Osteoblast (primary cell): ENCODE measurements at regions not wholly inside any gene's neighbourhood (a gene's known extent, or its start where the extent isn't known, plus 50 kb on each side); places are given as distances from the start of the nearest gene placed in this dataset.

Experiments
- DNase-seq: peaks from one replicate; pipeline ENCODE4 v3.0.0; 2011; ENCODE audit warnings: low spot score, mixed read lengths; ENCODE audit not compliant: insufficient read length; ENCODE audit errors: missing footprints
- H2AFZ ChIP-seq: 2 replicates; pipeline ENCODE4 v1.6.0; 2011; ENCODE audit warnings: mild to moderate bottlenecking, low read length
- H3K27ac ChIP-seq: 2 replicates; pipeline ENCODE4 v1.5.1; 2011; ENCODE audit warnings: mild to moderate bottlenecking, low read depth, low read length, moderate library complexity
- H3K27me3 ChIP-seq: 2 replicates; pipeline ENCODE4 v1.6.0; 2012; ENCODE audit warnings: mild to moderate bottlenecking, control low read depth, inconsistent platforms, low read length, moderate library complexity; ENCODE audit not compliant: insufficient read depth
- H3K36me3 ChIP-seq: 2 replicates; pipeline ENCODE4 v1.5.1; 2011; ENCODE audit warnings: mild to moderate bottlenecking, low read length, control low read depth, moderate library complexity; ENCODE audit not compliant: insufficient read depth
- H3K4me1 ChIP-seq: 2 replicates; pipeline ENCODE4 v1.5.1; 2011; ENCODE audit warnings: mild to moderate bottlenecking, low read length, control low read depth, moderate library complexity; ENCODE audit not compliant: insufficient read depth
- H3K4me2 ChIP-seq: 2 replicates; pipeline ENCODE4 v1.6.0; 2011; ENCODE audit warnings: mild to moderate bottlenecking, low read length; ENCODE audit not compliant: insufficient read depth
- H3K4me3 ChIP-seq: fragments of 200-600 bp; sonication (generic); 3 replicates; pipeline ENCODE4 v1.5.1; 2012; ENCODE audit warnings: mild to moderate bottlenecking, low read length, inconsistent platforms; ENCODE audit not compliant: insufficient read depth
- H3K79me2 ChIP-seq: 2 replicates; pipeline ENCODE4 v1.6.0; 2012; ENCODE audit warnings: mild to moderate bottlenecking, low read length, control low read depth, inconsistent platforms; ENCODE audit not compliant: insufficient read depth
- H3K9me3 ChIP-seq: 2 replicates; pipeline ENCODE4 v1.5.1; 2011; ENCODE audit warnings: low read depth, low read length, control low read depth
- H4K20me1 ChIP-seq: 2 replicates; pipeline ENCODE4 v1.6.0; 2012; ENCODE audit warnings: mild to moderate bottlenecking, low read length, control low read depth; ENCODE audit not compliant: insufficient read depth
- TF ChIP-seq, protein P1 (sequence below): IDR thresholded peaks from 2 replicates; pipeline ENCODE4 v1.5.1; 2011; ENCODE audit warnings: mild to moderate bottlenecking, low read depth, low read length, moderate library complexity; ENCODE audit errors: extremely low read depth

- DNase-seq, result no peak
- Histone ChIP-seq H3K9me3 (no peaks in the 10 kb centered on the region), H4K20me1 (no peaks in the 10 kb centered on the region), H3K27ac (peak overlapping the region; percentile 1), H3K4me1 (peaks cover 10% of the 10 kb centered on the region), H3K4me2 (no peak overlapping the region), H3K4me3 (no peak overlapping the region), H2AFZ (no peak overlapping the region), H3K79me2 (no peaks in the 10 kb centered on the region), H3K27me3 (no peaks in the 10 kb centered on the region), H3K36me3 (no peaks in the 10 kb centered on the region)
- TF ChIP-seq, protein P1, sequence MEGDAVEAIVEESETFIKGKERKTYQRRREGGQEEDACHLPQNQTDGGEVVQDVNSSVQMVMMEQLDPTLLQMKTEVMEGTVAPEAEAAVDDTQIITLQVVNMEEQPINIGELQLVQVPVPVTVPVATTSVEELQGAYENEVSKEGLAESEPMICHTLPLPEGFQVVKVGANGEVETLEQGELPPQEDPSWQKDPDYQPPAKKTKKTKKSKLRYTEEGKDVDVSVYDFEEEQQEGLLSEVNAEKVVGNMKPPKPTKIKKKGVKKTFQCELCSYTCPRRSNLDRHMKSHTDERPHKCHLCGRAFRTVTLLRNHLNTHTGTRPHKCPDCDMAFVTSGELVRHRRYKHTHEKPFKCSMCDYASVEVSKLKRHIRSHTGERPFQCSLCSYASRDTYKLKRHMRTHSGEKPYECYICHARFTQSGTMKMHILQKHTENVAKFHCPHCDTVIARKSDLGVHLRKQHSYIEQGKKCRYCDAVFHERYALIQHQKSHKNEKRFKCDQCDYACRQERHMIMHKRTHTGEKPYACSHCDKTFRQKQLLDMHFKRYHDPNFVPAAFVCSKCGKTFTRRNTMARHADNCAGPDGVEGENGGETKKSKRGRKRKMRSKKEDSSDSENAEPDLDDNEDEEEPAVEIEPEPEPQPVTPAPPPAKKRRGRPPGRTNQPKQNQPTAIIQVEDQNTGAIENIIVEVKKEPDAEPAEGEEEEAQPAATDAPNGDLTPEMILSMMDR, result no peak
These were observed 933.4 kb downstream of the TFAP2A start for GRCh38 chr6:9481292-9482029.

DNA sequence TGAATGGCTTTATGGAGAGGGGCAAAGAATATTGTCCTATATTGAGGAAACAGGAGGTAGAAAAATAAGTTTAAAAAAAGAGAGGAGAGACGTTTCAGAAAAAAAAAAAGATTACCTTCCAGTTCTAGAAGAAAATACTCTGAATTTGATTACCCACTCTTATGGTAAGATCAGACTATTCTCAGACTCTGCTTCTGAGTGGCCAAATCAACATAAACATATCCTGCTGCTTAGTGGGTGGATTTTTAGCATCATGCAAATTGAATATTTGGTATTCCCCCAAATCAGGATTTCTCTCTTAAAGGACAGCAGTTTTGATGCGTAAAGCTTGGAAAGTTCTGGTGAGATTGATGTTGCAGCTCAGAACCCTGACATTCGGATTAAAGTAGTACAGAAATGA lies 946.6 kb downstream of the TFAP2A start:
- DNase-seq, result no peak
- Histone ChIP-seq H3K27me3 (no peaks in the 10 kb centered on the region), H3K4me3 (no peak overlapping the region), H3K27ac (no peak overlapping the region), H4K20me1 (no peaks in the 10 kb centered on the region), H2AFZ (no peak overlapping the region), H3K79me2 (no peaks in the 10 kb centered on the region), H3K4me2 (no peak overlapping the region), H3K9me3 (peaks cover 2% of the 10 kb centered on the region), H3K4me1 (no peaks in the 10 kb centered on the region), H3K36me3 (no peaks in the 10 kb centered on the region)
- TF ChIP-seq, protein P1, result no peak

- H3K4me2 ChIP-seq, result no peak overlapping the region
- no peaks in the 10 kb centered on the region for H3K27me3 ChIP-seq
- no peaks in the 10 kb centered on the region for H3K4me1 ChIP-seq
- H2AFZ ChIP-seq, result no peak overlapping the region
- H3K27ac ChIP-seq, result no peak overlapping the region
- no peak for DNase-seq
- H3K9me3 ChIP-seq, result peaks cover 2% of the 10 kb centered on the region
- TF ChIP-seq, protein P1, result no peak
- H4K20me1 ChIP-seq, result no peaks in the 10 kb centered on the region
- H3K79me2 ChIP-seq, result no peaks in the 10 kb centered on the region
- H3K4me3 ChIP-seq, result no peak overlapping the region
- H3K36me3 ChIP-seq, result no peaks in the 10 kb centered on the region
These were observed 947.1 kb downstream of the TFAP2A start for GRCh38 chr6:9467741-9468140.

GRCh38 chr6:9464583-9464982 lies 950.3 kb downstream of the TFAP2A start:
- Histone ChIP-seq H3K4me1 (no peaks in the 10 kb centered on the region), H3K9me3 (peaks cover 2% of the 10 kb centered on the region), H3K36me3 (no peaks in the 10 kb centered on the region), H3K27ac (no peak overlapping the region), H3K4me2 (no peak overlapping the region), H4K20me1 (no peaks in the 10 kb centered on the region), H3K4me3 (no peak overlapping the region), H3K27me3 (no peaks in the 10 kb centered on the region), H2AFZ (no peak overlapping the region), H3K79me2 (no peaks in the 10 kb centered on the region)
- TF ChIP-seq, protein P1, result no peak
- no peak for DNase-seq
